Ramos (cell line): ENCODE measurements at regions not wholly inside any gene's neighbourhood (a gene's known extent, or its start where the extent isn't known, plus 50 kb on each side); places are given as distances from the start of the nearest gene placed in this dataset.
"Not testable (repeated sequence)": the region's sequence is repeated elsewhere in the genome, so short reads cannot be mapped to it uniquely, and the experiment has no call there.

Experiments
- in situ Hi-C: fragments of 300-500 bp; cut with MboI; formaldehyde crosslinking; loops from one replicate; pipeline ENCODE4 v1.14.3; 2022; ENCODE audit warnings: low sequenced_read_pairs; ENCODE audit not compliant: unreplicated experiment

GRCh38 chr2:220823590-220823989 is 748.5 kb downstream of the EPHA4 start:
- in situ Hi-C loops, result not testable (repeated sequence)

DNA sequence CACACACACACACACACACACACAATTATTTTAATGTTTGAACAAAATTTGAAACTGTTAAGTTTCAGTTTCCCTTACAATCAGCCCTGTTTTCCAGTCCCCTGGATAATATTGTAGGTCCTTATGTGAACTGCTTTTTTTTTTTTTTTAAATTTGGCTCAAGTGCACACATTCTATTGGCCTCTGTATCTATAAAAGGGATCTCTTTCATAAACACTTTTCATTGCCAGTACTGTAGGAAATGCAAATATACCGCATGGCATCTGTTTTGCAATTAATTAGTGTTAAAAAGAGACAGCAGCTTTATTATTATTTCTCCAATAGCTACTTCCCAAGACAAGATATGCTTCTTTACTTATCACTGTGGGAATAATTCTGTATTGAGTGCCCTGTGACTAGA is 738.7 kb downstream of the EPHA4 start:
- in situ Hi-C loops, result no loop called here

- in situ Hi-C loops, result no loop called here
Measured at GRCh38 chr2:220835583-220835982, 736.5 kb downstream of the EPHA4 start.

- in situ Hi-C loops, result no loop called here
Measured at GRCh38 chr2:220837226-220837625, 734.9 kb downstream of the EPHA4 start.

GRCh38 chr2:220842901-220843665 is 729.0 kb downstream of the EPHA4 start:
- in situ Hi-C loops, result no loop called here

DNA sequence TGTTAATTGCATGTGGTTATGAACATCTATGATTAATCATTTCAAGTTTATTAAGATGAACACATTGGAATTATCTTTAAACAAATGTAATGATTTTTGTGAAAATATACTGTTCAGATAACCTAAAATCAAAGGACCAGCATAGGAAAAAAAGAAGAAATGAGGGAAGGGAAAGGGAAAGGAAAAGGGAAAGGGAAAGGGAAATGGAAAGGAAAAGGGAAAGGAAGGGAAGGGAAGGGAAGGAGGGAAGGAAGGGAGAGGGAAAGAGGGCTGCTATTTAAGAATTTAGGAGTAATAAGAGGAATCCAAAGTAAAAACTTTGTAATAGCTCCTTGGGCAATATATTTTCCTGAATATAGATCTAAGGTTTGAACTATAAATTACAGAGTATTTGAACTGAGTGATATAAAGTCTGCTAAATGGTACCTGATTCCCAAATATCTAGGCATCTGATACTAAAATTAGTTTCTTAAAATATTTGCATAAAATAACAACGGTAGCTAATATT is 726.3 kb downstream of the EPHA4 start:
- in situ Hi-C loops, result no loop called here

GRCh38 chr2:220847006-220847405 is 725.1 kb downstream of the EPHA4 start:
- in situ Hi-C loops, result no loop called here

- in situ Hi-C loops, result no loop called here
Measured at GRCh38 chr2:220847589-220847988, 724.5 kb downstream of the EPHA4 start.

DNA sequence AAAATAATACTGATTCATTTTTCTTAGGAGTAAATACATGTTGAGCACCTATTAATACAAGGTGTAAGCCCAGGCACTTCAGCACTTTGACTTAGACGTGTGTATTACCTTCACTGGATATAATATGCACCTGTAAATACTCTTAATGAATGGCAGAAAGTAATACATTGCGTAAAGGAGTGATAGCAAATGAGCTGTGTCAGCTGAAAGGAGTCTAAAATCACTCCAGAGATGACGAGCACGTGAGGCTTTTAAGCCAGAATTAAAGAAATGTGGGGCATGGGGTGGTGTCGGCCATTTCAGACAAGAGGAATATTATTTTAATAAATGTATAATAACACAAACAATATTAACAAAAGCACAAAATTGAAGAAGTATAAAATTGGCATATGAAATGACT is 722.7 kb downstream of the EPHA4 start:
- in situ Hi-C loops, result no loop called here

GRCh38 chr2:220850116-220850515 is 722.0 kb downstream of the EPHA4 start:
- in situ Hi-C loops, result no loop called here

GRCh38 chr2:220855296-220855695 is 716.8 kb downstream of the EPHA4 start:
- in situ Hi-C loops, result no loop called here

DNA sequence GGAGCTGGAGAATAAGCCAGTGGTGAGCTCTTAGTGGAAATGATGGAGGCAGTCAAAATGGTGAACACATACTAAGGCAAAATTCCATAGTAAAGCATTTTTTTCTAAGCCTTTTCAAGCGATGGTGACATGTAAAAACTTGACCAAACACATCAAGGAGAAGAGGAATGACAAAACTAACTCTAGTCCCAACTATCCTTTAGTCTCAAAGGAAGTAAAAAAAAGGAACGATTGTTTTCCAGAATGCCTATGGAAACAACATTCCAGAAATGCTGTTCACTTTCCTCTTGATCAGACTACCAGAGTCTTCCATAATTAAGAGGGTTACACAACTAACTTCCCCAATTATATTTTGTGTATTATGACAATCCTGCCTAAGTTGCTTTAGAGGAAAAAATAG is 715.6 kb downstream of the EPHA4 start:
- in situ Hi-C loops, result no loop called here

GRCh38 chr2:220857368-220857767 is 714.7 kb downstream of the EPHA4 start:
- in situ Hi-C loops, result no loop called here

GRCh38 chr2:220858101-220858500 is 714.0 kb downstream of the EPHA4 start:
- in situ Hi-C loops, result no loop called here

- in situ Hi-C loops, result no loop called here
Measured at GRCh38 chr2:220871909-220872308, 700.2 kb downstream of the EPHA4 start.

- in situ Hi-C loops, result no loop called here
Measured at GRCh38 chr2:220876080-220876824, 695.9 kb downstream of the EPHA4 start.

DNA sequence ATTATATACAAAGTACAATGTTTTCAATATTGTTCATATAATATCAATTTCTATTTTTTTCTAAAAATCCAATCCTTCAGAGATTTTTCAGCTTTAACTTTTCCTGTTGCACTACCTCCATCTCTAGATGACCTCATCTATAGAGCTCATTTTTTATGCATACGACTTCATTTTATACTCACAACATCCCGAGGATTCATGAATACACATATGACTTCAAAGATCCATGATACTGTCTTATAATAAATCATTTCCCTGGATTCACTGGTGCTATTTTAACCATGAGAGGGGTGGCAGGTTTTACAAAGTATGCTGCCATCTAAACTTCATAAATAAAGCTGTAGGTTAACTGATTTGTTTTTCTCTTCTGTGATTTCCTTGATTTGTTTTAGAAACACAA is 694.6 kb downstream of the EPHA4 start:
- in situ Hi-C loops, result no loop called here

DNA sequence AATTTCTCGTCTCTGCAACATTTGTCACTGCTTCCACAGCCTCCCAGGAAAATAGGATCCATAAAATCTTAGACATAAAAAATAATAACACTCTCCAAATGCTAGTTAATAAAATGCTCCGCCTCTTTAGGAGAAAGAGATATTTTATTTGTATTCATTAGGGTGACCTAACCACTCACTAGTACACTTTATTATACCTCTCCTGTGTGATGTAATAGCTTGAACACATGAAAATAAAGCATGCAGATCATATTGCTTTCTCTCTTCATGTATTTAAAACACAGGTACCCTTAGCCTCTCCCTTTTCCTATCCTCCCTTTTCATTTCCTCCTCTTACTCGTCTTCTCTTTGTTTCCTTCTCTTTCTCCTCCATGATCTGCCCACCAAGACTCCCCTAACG is 694.2 kb downstream of the EPHA4 start:
- in situ Hi-C loops, result no loop called here

DNA sequence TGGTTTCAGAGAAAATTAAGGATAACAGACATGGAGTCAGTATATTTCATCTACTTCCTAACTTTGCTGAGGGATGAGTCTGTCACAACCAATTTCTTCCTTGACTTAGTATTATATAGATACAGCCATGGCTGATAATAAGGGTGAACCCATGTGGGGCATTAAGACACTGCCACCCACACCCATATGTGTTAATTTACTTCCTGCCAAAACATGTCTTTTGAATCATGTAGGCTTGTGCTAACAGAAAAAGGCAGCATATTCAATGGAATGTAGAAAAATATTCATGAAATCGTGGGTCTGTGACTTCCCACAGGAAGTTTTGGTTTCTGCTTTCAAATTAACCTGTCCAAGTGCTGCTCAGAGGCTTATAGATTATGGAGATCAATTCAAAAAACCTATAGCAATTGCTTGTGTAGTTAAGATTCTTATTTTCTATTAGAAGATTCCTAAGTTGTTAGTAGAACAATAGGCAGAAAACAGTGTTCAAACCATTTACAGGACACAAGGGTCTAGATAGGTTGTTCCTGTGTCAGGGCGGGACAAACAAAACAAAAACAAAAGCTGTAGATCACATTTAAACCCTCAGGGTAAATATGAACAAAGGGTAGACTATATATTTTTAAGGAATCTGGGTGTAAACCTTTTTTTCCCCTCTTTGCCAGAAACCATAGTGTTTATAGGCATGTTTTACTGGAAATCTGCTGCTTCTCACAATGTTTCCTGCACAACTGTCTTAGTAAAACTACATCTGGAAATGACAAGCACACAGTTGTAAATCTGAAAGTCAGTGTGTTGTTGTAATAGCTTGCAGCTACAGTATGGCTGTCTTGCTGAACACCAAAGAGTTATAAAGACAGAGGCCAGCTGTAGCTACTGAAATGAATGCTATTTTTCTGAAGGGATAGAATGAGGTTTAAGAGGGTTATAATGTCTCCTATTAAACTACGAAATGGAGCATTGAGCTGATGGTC is 691.2 kb downstream of the EPHA4 start:
- in situ Hi-C loops, result no loop called here

GRCh38 chr2:220882507-220882906 is 689.6 kb downstream of the EPHA4 start:
- in situ Hi-C loops, result no loop called here
